ENCODE measurements at regions not wholly inside any gene's neighbourhood (a gene's known extent, or its start where the extent isn't known, plus 50 kb on each side); places are given as distances from the start of the nearest gene placed in this dataset.

DNA sequence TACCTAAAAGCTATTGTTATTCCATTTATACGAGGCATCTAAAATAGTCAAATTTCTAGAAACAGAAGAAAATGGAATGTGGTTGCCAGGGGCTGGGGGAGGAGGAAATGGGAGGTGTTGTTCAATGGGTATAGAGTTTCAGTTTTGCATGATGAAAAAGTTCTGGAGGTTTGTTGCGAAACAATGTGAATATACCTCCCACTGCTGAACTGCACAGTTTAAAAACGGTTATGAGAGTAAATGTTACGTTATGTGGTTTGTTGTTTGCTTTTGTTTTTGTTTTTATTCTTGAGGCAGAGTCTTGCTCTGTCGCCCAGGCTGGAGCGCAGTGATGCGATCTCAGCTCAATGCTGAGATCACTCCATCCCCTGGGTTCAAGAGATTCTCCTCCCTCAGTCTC is 64.9 kb upstream of the NRBF2 start:
- Histone ChIP-seq H3K9ac (ENCODE audit: low read length in 3 of 3) (no peak overlapping the region), H3K4me3 (ENCODE audit: low read length in 3 of 3) (no peak overlapping the region), H3K27ac (ENCODE audit: low read depth in 2 of 2, low read length in 2 of 2) (no peak overlapping the region), H3K27me3 (ENCODE audit: control insufficient read depth, insufficient read depth, low read length) (no peaks in the 10 kb centered on the region), H3K9me3 (ENCODE audit: control insufficient read depth in 2 of 3, insufficient read depth in 1 of 3, low read length in 3 of 3) (no peaks in the 10 kb centered on the region), H3K4me1 (ENCODE audit: control insufficient read depth in 2 of 3, insufficient read depth in 2 of 3, low read depth in 1 of 3, low read length in 3 of 3) (no peaks in the 10 kb centered on the region), H3K36me3 (ENCODE audit: control insufficient read depth in 2 of 3, insufficient read depth in 3 of 3, low read length in 3 of 3) (no peaks in the 10 kb centered on the region)
- TF ChIP-seq, protein P1, sequence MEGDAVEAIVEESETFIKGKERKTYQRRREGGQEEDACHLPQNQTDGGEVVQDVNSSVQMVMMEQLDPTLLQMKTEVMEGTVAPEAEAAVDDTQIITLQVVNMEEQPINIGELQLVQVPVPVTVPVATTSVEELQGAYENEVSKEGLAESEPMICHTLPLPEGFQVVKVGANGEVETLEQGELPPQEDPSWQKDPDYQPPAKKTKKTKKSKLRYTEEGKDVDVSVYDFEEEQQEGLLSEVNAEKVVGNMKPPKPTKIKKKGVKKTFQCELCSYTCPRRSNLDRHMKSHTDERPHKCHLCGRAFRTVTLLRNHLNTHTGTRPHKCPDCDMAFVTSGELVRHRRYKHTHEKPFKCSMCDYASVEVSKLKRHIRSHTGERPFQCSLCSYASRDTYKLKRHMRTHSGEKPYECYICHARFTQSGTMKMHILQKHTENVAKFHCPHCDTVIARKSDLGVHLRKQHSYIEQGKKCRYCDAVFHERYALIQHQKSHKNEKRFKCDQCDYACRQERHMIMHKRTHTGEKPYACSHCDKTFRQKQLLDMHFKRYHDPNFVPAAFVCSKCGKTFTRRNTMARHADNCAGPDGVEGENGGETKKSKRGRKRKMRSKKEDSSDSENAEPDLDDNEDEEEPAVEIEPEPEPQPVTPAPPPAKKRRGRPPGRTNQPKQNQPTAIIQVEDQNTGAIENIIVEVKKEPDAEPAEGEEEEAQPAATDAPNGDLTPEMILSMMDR (IDR thresholded peaks at IDR 0.05; ENCODE audit: borderline replicate concordance, extremely low read depth, insufficient read depth), result no peak
- intact Hi-C loops (cut with DNase I), result no loop called here
- DNase-seq, result peak in 1 of 5 donors; percentile 9
- FAIRE-seq, result no peak

DNA sequence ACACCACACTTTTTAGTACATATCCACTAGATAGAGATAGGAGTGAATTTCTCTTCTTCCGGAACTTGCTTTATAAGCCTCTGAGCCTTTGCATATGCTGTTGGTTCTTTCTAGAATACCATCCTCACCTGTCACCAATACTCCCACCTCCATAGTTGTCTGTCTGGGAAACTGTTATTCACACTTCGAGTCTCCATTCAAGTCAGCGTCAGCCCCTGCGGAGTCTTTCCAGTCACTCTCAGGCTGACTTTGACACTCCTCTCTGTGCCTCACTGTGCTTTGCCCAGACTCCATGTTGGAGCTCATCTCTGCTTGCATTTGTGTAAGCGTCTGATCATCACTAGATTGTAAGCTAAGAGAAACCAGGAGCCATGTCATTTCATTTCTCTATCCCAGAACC is 66.5 kb upstream of the NRBF2 start:
- TF ChIP-seq, protein P1 (IDR thresholded peaks at IDR 0.05; ENCODE audit: borderline replicate concordance, extremely low read depth, insufficient read depth), result no peak
- FAIRE-seq, result no peak
- H3K9ac ChIP-seq (ENCODE audit: low read length in 3 of 3), result no peak overlapping the region
- no peaks in the 10 kb centered on the region for H3K4me1 ChIP-seq (ENCODE audit: control insufficient read depth in 2 of 3, insufficient read depth in 2 of 3, low read depth in 1 of 3, low read length in 3 of 3)
- no peaks in the 10 kb centered on the region for H3K36me3 ChIP-seq (ENCODE audit: control insufficient read depth in 2 of 3, insufficient read depth in 3 of 3, low read length in 3 of 3)
- no peak overlapping the region for H3K27ac ChIP-seq (ENCODE audit: low read depth in 2 of 2, low read length in 2 of 2)
- H3K27me3 ChIP-seq (ENCODE audit: control insufficient read depth, insufficient read depth, low read length), result no peaks in the 10 kb centered on the region
- no peak overlapping the region for H3K4me3 ChIP-seq (ENCODE audit: low read length in 3 of 3)
- no peaks in the 10 kb centered on the region for H3K9me3 ChIP-seq (ENCODE audit: control insufficient read depth in 2 of 3, insufficient read depth in 1 of 3, low read length in 3 of 3)
- DNase-seq, result no peak
- intact Hi-C loops (cut with DNase I), result no loop called here

GRCh38 chr10:63064706-63065105 is 68.4 kb upstream of the NRBF2 start:
- FAIRE-seq (no peak), DNase-seq (peak in 1 of 5 donors; percentile 26)
- Histone ChIP-seq H3K9ac (ENCODE audit: low read length in 3 of 3) (no peak overlapping the region), H3K4me1 (ENCODE audit: control insufficient read depth in 2 of 3, insufficient read depth in 2 of 3, low read depth in 1 of 3, low read length in 3 of 3) (no peaks in the 10 kb centered on the region), H3K27ac (ENCODE audit: low read depth in 2 of 2, low read length in 2 of 2) (no peak overlapping the region), H3K36me3 (ENCODE audit: control insufficient read depth in 2 of 3, insufficient read depth in 3 of 3, low read length in 3 of 3) (no peaks in the 10 kb centered on the region), H3K9me3 (ENCODE audit: control insufficient read depth in 2 of 3, insufficient read depth in 1 of 3, low read length in 3 of 3) (no peaks in the 10 kb centered on the region), H3K4me3 (ENCODE audit: low read length in 3 of 3) (no peak overlapping the region), H3K27me3 (ENCODE audit: control insufficient read depth, insufficient read depth, low read length) (no peaks in the 10 kb centered on the region)
- intact Hi-C loops (cut with DNase I), result no loop called here
- TF ChIP-seq, protein P1 (IDR thresholded peaks at IDR 0.05; ENCODE audit: borderline replicate concordance, extremely low read depth, insufficient read depth), result no peak

DNA sequence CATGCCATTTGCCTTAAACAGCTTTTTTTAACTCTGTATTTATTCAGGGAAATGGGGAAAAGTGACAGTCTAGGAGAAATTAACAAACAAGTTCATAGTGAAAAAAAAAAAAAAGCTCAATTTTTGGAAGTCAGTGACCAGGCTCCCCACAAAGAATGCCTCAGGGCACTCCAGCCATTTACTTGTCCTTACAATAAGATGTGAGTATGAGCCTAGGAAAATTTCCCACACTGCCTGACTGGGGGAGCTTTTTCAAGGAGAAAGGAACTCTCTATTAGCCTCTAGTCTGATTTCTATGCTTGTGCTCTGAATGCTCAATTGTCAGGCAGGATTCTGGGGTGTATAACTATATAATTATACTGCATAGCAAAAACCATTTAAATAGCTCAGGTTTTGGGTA is 74.9 kb upstream of the NRBF2 start:
- H3K9me3 ChIP-seq (ENCODE audit: control insufficient read depth in 2 of 3, insufficient read depth in 1 of 3, low read length in 3 of 3), result no peaks in the 10 kb centered on the region
- no peak for FAIRE-seq
- H3K9ac ChIP-seq (ENCODE audit: low read length in 3 of 3), result no peak overlapping the region
- TF ChIP-seq, protein P1 (IDR thresholded peaks at IDR 0.05; ENCODE audit: borderline replicate concordance, extremely low read depth, insufficient read depth), result no peak
- H3K4me1 ChIP-seq (ENCODE audit: control insufficient read depth in 2 of 3, insufficient read depth in 2 of 3, low read depth in 1 of 3, low read length in 3 of 3), result no peaks in the 10 kb centered on the region
- H3K36me3 ChIP-seq (ENCODE audit: control insufficient read depth in 2 of 3, insufficient read depth in 3 of 3, low read length in 3 of 3), result no peaks in the 10 kb centered on the region
- H3K27ac ChIP-seq (ENCODE audit: low read depth in 2 of 2, low read length in 2 of 2), result no peak overlapping the region
- DNase-seq, result no peak
- no peak overlapping the region for H3K4me3 ChIP-seq (ENCODE audit: low read length in 3 of 3)
- intact Hi-C loops (cut with DNase I), result no loop called here
- no peaks in the 10 kb centered on the region for H3K27me3 ChIP-seq (ENCODE audit: control insufficient read depth, insufficient read depth, low read length)

Measured in kidney (tissue), 13 donors.